Trophoblast cell (in vitro differentiated cells and primary cell): ENCODE measurements at regions not wholly inside any gene's neighbourhood (a gene's known extent, or its start where the extent isn't known, plus 50 kb on each side); places are given as distances from the start of the nearest gene placed in this dataset.

Experiments
- DNase-seq, 2 donors: peaks; one replicate each; pipeline ENCODE4 v3.0.0-alpha.2; 2016
- H2AFZ ChIP-seq: 2 replicates; pipeline ENCODE4 v1.6.1; 2013; ENCODE audit warnings: low read length, moderate library complexity, mild to moderate bottlenecking; ENCODE audit not compliant: insufficient read depth, poor library complexity
- H2AK5ac ChIP-seq: 2 replicates; pipeline ENCODE4 v1.6.1; 2013; ENCODE audit warnings: mild to moderate bottlenecking, low read length
- H2BK120ac ChIP-seq: 2 replicates; pipeline ENCODE4 v1.6.1; 2013; ENCODE audit warnings: low read length, mild to moderate bottlenecking, moderate library complexity; ENCODE audit not compliant: insufficient read depth, poor library complexity
- H2BK12ac ChIP-seq: 2 replicates; pipeline ENCODE4 v1.6.1; 2013; ENCODE audit warnings: mild to moderate bottlenecking, low read length, moderate library complexity
- H2BK5ac ChIP-seq: 2 replicates; pipeline ENCODE4 v1.6.1; 2013; ENCODE audit warnings: low read length, low read depth, moderate library complexity, mild to moderate bottlenecking; ENCODE audit not compliant: poor library complexity
- H3K14ac ChIP-seq: 2 replicates; pipeline ENCODE4 v1.6.1; 2013; ENCODE audit warnings: mild to moderate bottlenecking, low read length
- H3K18ac ChIP-seq: 2 replicates; pipeline ENCODE4 v1.6.1; 2013; ENCODE audit warnings: mild to moderate bottlenecking, low read length
- H3K23ac ChIP-seq: 2 replicates; pipeline ENCODE4 v1.6.1; 2013; ENCODE audit warnings: low read length
- H3K27ac ChIP-seq: 2 replicates; pipeline ENCODE4 v1.5.1; 2013; ENCODE audit warnings: low read depth, mild to moderate bottlenecking, inconsistent platforms, low read length, moderate library complexity
- H3K27me3 ChIP-seq: 2 replicates; pipeline ENCODE4 v1.6.1; 2013; ENCODE audit warnings: inconsistent platforms, mild to moderate bottlenecking, low read length, moderate library complexity; ENCODE audit not compliant: insufficient read depth
- H3K36me3 ChIP-seq, 2 experiments: 1 replicate in 1 of 2; 2 replicates in 1 of 2; pipeline ENCODE4 v1.6.1; 2013; ENCODE audit warnings: low read length in 2 of 2, mild to moderate bottlenecking in 2 of 2, moderate library complexity in 1 of 2; ENCODE audit not compliant: insufficient read depth in 2 of 2, control insufficient read depth in 1 of 2
- H3K4ac ChIP-seq: 2 replicates; pipeline ENCODE4 v1.6.1; 2013; ENCODE audit warnings: low read depth, mild to moderate bottlenecking, low read length, moderate library complexity
- H3K4me1 ChIP-seq, 2 experiments: 1 replicate in 1 of 2; 2 replicates in 1 of 2; pipeline ENCODE4 v1.6.1; 2013; ENCODE audit warnings: low read length in 2 of 2, mild to moderate bottlenecking in 2 of 2, moderate library complexity in 1 of 2; ENCODE audit not compliant: insufficient read depth in 2 of 2, control insufficient read depth in 1 of 2
- H3K4me2 ChIP-seq: 2 replicates; pipeline ENCODE4 v1.6.1; 2013; ENCODE audit warnings: inconsistent platforms, mild to moderate bottlenecking, low read length, moderate library complexity
- H3K4me3 ChIP-seq: 2 replicates; pipeline ENCODE4 v1.5.1; 2013; ENCODE audit warnings: mild to moderate bottlenecking, low read depth, low read length, inconsistent platforms
- H3K79me1 ChIP-seq: one replicate; pipeline ENCODE4 v1.6.1; 2013; ENCODE audit warnings: low read length
- H3K79me2 ChIP-seq: 2 replicates; pipeline ENCODE4 v1.6.1; 2013; ENCODE audit warnings: low read length, mild to moderate bottlenecking; ENCODE audit not compliant: control insufficient read depth, insufficient read depth, poor library complexity
- H3K9ac ChIP-seq: 2 replicates; pipeline ENCODE4 v1.6.1; 2013; ENCODE audit warnings: mild to moderate bottlenecking, low read length
- H3K9me3 ChIP-seq: 2 replicates; pipeline ENCODE4 v1.6.1; 2013; ENCODE audit warnings: low read depth, mild to moderate bottlenecking, control low read depth, inconsistent platforms, low read length; ENCODE audit not compliant: insufficient read depth
- H4K12ac ChIP-seq: 2 replicates; pipeline ENCODE4 v1.6.1; 2013; ENCODE audit warnings: low read depth, mild to moderate bottlenecking, low read length, moderate library complexity
- H4K8ac ChIP-seq: 2 replicates; pipeline ENCODE4 v1.6.1; 2013; ENCODE audit warnings: low read depth, mild to moderate bottlenecking, low read length, moderate library complexity
- H4K91ac ChIP-seq: one replicate; pipeline ENCODE4 v1.6.1; 2013; ENCODE audit warnings: low read depth, mild to moderate bottlenecking, low read length, moderate library complexity
- WGBS: extraction: QIAGEN DNeasy Blood & Tissue Kit; methylation state at CpG from one replicate; pipeline ENCODE4 v1.1.7; 2013; ENCODE audit warnings: missing lambda C conversion rate; ENCODE audit not compliant: insufficient read length, insufficient coverage; ENCODE audit errors: extremely low coverage; 5-methylcytosine and 5-hydroxymethylcytosine counted together

DNA sequence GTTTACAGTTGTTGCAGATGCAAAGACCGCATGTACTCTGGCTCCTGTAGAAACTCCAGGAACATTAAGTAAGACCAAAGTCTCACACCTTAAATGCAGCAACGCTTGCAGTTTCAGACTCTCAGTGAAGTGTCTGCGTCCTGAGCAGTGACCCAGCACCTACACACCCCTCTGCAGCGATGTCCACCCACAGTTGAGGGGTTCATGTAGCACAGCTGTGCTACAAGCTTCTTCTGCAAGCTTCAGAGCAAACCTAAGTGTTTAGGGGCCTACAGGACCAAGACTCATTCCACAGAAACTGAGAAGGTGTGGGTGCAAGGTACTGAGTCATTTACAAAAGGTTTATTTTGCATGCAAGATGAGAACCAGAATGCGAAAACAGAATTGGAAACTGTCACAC lies 191.0 kb downstream of the IRX2 start:
- H3K14ac ChIP-seq, result no peak overlapping the region
- no peak overlapping the region for H2BK12ac ChIP-seq
- H2BK5ac ChIP-seq, result no peak overlapping the region
- no CpG with 5 or more reads among the region's 5 CpGs for WGBS
- H3K23ac ChIP-seq, result no peak overlapping the region
- H4K12ac ChIP-seq, result no peak overlapping the region
- no peak overlapping the region for H3K18ac ChIP-seq
- H4K8ac ChIP-seq, result no peak overlapping the region
- H3K4me3 ChIP-seq, result peak overlapping the region; percentile 34
- H3K36me3 ChIP-seq, result no peaks in the 10 kb centered on the region
- H3K4me2 ChIP-seq, result no peak overlapping the region
- no peaks in the 10 kb centered on the region for H3K27me3 ChIP-seq
- H2BK120ac ChIP-seq, result no peak overlapping the region
- no peak overlapping the region for H3K9ac ChIP-seq
- H3K9me3 ChIP-seq, result peaks cover 10% of the 10 kb centered on the region
- H3K27ac ChIP-seq, result no peak overlapping the region
- H4K91ac ChIP-seq, result no peak overlapping the region
- no peaks in the 10 kb centered on the region for H3K79me1 ChIP-seq
- H2AK5ac ChIP-seq, result no peak overlapping the region
- H3K4me1 ChIP-seq, result no peaks in the 10 kb centered on the region
- H3K4ac ChIP-seq, result no peak overlapping the region
- no peaks in the 10 kb centered on the region for H3K79me2 ChIP-seq
- H2AFZ ChIP-seq, result no peak overlapping the region
- no peak for DNase-seq

GRCh38 chr5:2557435-2557834 lies 194.0 kb downstream of the IRX2 start:
- Histone ChIP-seq H3K4me2 (no peak overlapping the region), H4K8ac (no peak overlapping the region), H3K4ac (no peak overlapping the region), H3K9ac (no peak overlapping the region), H2AFZ (no peak overlapping the region), H2AK5ac (no peak overlapping the region), H3K4me1 (no peaks in the 10 kb centered on the region), H2BK5ac (no peak overlapping the region), H3K23ac (no peak overlapping the region), H3K27ac (no peak overlapping the region), H2BK12ac (no peak overlapping the region), H3K27me3 (no peaks in the 10 kb centered on the region), H2BK120ac (no peak overlapping the region), H4K91ac (no peak overlapping the region), H3K4me3 (no peak overlapping the region), H4K12ac (no peak overlapping the region), H3K18ac (no peak overlapping the region), H3K79me1 (no peaks in the 10 kb centered on the region), H3K14ac (no peak overlapping the region), H3K9me3 (peaks cover 10% of the 10 kb centered on the region), H3K36me3 (no peaks in the 10 kb centered on the region), H3K79me2 (no peaks in the 10 kb centered on the region)
- no peak for DNase-seq
- no CpG with 5 or more reads among the region's 12 CpGs for WGBS

DNA sequence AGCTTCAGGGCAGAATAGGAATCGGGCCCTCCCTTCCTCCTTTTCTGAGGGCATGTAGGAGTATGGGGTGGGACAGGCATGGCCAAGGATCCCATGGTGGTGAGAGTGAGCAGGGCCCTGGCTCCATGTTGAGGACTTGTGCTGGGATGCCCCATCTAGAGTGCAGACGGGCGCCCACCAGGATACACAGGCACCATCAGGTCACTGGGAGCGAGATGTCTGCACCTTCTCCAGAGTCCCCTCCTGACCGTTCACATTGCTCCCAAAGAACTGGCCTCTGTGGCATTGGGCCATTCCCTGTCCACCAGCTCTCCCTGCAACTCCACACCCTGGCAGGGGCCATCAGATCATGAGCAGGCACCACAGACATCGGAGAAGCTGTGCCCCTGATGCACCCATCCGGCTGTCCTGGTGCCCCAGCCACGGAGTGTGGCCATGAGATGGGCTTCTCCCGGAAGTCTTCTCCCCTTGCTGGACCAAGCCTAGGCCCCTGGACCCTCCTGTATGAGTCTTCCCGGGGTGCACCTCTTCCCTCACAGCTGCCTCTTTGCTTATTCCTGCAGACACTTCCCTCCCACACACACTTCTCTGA lies 195.0 kb downstream of the IRX2 start:
- no peaks in the 10 kb centered on the region for H3K36me3 ChIP-seq
- H3K9ac ChIP-seq, result no peak overlapping the region
- no peaks in the 10 kb centered on the region for H3K79me1 ChIP-seq
- H3K4me2 ChIP-seq, result no peak overlapping the region
- H3K9me3 ChIP-seq, result peaks cover 8% of the 10 kb centered on the region
- no peaks in the 10 kb centered on the region for H3K27me3 ChIP-seq
- H2AK5ac ChIP-seq, result no peak overlapping the region
- H4K8ac ChIP-seq, result no peak overlapping the region
- no peaks in the 10 kb centered on the region for H3K79me2 ChIP-seq
- H2AFZ ChIP-seq, result no peak overlapping the region
- no CpG with 5 or more reads among the region's 10 CpGs for WGBS
- no peak overlapping the region for H2BK12ac ChIP-seq
- no peak overlapping the region for H2BK120ac ChIP-seq
- H3K4me1 ChIP-seq, result no peaks in the 10 kb centered on the region
- H3K4me3 ChIP-seq, result no peak overlapping the region
- H3K23ac ChIP-seq, result no peak overlapping the region
- H3K4ac ChIP-seq, result no peak overlapping the region
- no peak for DNase-seq
- no peak overlapping the region for H2BK5ac ChIP-seq
- no peak overlapping the region for H3K27ac ChIP-seq
- no peak overlapping the region for H3K18ac ChIP-seq
- H3K14ac ChIP-seq, result no peak overlapping the region
- H4K91ac ChIP-seq, result no peak overlapping the region
- no peak overlapping the region for H4K12ac ChIP-seq

DNA sequence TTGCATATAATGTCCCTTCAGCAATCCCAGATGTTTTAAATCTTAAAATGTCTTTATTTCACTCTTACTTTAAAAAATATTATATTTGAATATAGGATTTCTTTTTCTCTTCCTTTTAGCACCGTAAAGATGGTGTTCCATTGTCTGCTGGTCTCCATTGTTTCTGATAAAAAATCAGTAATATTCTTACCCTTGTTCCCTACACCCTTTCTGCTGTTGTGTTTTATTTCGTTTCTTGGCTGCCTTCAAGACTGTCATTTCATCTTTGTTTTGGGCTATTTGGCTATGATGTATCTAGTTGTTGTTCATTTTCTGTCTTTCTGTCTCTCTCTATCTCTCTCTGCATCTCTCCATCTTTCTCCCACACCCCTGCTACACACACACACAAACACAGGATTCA lies 197.9 kb downstream of the IRX2 start:
- Histone ChIP-seq H3K79me1 (no peaks in the 10 kb centered on the region), H3K27ac (no peak overlapping the region), H4K91ac (no peak overlapping the region), H3K4me1 (no peaks in the 10 kb centered on the region), H3K14ac (no peak overlapping the region), H2BK5ac (no peak overlapping the region), H3K4me2 (no peak overlapping the region), H3K4me3 (no peak overlapping the region), H2BK120ac (no peak overlapping the region), H4K12ac (no peak overlapping the region), H3K4ac (no peak overlapping the region), H4K8ac (no peak overlapping the region), H3K18ac (no peak overlapping the region), H2AK5ac (no peak overlapping the region), H3K23ac (no peak overlapping the region), H3K36me3 (no peaks in the 10 kb centered on the region), H3K9ac (no peak overlapping the region), H3K9me3 (peaks cover 11% of the 10 kb centered on the region), H2AFZ (no peak overlapping the region), H3K79me2 (no peaks in the 10 kb centered on the region), H2BK12ac (no peak overlapping the region), H3K27me3 (no peaks in the 10 kb centered on the region)
- DNase-seq, result no peak
- no CpG with 5 or more reads among the region's 2 CpGs for WGBS
